DMS 273 treated with DMSO at 0.1 percent for 48 hours (cell line): ENCODE measurements at regions not wholly inside any gene's neighbourhood (a gene's known extent, or its start where the extent isn't known, plus 50 kb on each side); places are given as distances from the start of the nearest gene placed in this dataset.

Source experiments
- DNase-seq: peaks from one replicate; lab custom pipeline; 2025; lab: John Stamatoyannopoulos, UW

GRCh38 chr10:110398419-110399105 is 93.8 kb upstream of the SMNDC1 start:
- no peak for DNase-seq

DNA sequence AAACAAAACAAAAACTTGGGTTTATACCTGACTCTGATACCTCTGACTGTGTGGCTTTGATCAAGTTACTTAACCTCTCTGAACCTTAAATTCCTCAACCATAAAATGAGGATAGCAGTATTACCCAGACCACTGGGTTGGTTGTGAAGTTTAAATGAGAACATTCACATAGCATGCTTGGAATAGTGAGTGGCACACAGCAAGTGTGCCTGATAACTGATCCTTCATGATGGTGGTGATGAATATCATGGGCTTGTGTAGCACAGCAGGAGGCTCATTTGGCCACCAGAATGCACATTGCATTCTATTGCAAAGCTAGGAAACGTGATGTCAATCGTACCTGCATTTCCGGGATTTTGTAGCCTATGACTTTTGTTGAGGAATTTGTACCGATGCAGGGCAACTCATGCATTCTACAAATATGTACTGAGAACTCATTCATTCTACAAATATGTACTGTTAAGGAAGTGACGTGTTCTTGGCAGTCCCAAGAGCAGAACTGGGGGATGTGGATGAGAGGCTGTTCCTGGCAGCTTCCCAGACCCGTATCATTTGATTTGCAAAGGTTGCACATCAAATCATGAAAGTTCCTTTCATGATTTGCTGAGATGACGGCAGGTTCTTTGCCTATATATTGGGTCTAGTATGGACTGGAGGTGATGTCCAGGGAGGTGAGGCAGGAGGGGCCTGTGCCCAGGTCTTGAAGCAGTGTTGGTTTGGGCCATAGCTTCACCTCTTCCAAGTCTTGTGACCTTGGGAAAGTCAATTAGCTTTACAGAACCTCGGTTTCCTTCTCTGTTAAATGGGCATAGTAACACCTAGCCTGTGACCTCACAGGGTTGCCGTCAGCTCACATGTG is 94.6 kb upstream of the SMNDC1 start:
- no peak for DNase-seq

GRCh38 chr10:110399965-110400933 is 95.5 kb upstream of the SMNDC1 start:
- DNase-seq = no peak

DNA sequence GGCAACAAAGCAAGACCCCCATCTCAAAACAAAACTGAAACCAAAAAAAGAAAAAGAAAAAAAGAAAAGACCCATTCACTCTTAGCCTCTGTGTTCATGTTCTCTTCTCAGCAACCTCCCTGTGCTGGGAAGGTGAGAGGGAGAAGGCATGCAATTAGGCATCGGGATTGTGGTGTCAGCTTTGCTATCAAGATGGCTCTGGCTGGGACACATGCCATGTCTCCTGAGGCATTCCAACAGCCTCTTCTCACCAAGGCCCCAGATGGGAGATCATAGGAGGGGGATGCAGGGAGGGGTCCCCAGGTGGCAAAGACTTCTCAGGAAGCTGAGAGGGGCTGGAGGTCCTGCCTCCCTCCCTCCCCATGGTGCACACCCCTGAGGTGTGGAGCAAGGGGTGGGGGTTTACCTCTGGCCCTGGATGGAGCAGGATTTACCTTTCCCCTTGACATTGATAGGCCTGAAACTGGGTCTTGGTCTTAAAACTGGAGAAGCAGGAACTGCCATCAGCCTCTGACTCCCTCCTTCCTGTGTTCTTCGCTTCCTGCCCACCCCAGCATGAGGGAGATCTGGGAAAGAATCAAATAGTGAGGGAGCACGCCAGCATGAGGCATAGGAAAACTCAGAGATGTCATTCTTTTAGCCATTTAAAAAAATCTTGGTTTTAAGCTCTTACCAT is 96.2 kb upstream of the DUSP5 start:
- DNase-seq = no peak

DNA sequence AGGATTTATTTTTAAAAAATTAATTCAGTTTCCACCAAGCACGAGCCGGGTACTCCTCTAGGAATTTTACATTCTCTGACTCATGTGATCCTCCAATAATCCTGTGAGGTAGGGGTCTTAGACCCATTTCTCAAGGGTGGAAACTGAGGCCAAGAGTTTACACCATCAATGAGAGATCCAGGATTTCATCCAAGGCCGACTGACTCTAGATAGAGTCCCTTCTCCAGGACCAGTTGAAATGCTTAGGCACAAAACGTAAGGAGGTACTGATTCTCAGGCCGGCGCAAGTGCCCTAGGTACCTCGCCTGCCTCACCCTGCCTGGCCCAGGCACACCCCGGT is 95.7 kb upstream of the DUSP5 start:
- DNase-seq = no peak

DNA sequence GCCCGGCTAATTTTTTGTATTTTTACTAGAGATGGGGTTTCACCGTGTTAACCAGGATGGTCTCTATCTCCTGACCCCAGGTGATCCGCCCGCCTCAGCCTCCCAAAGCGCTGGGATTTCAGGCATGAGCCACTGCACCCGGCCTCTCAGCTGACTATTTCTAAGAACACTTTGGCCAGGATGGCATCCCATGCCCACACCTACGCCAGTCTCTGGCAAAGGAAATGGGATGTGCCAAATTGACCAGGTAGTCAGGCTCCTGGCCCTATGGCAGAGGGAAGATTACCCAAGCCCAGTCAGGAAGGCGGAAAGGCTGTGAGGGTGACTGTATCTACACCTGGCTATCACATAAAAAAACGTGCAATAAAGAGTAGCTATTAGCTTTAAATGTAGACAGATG is 94.1 kb upstream of the DUSP5 start:
- DNase-seq = no peak

DNA sequence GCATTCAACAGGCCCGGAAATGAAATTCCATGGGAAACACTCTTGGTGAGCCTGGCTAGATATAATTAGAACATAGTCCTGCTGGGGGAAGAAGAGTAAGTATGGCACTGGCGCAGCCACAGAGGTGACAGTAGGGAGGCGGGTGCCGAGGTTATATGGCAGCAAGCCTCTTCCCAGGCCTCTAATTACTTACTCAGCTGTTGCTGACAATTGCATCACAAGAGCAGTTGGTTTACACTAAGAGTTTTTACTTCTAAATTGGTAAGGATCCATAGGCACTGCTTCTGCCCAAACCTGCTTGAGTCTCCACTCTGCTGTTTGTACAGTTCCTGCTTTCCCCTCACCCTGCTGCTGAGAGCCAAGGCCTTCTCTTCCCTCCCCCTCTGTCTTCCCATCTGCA is 93.3 kb upstream of the DUSP5 start:
- DNase-seq = no peak

DNA sequence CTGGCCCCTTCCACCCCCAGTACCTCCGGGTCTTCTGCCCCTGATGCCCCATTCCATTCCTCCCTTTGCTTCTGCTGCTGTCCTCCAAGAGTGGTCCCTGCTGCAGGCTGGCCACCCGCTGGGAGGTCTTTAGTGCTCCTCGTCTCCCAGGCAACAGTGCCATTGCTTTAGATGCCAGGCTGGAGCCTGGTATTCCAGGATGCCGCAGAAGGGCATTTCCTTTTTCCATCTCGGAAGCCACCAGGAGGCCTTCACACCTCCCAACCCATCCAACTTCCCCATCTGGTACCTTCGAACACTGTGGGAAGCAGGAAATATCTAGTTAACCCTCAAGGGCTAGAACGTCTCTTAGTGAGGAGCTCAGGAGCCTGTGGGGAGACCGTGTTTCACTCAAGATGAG is 92.9 kb upstream of the DUSP5 start:
- no peak for DNase-seq

DNA sequence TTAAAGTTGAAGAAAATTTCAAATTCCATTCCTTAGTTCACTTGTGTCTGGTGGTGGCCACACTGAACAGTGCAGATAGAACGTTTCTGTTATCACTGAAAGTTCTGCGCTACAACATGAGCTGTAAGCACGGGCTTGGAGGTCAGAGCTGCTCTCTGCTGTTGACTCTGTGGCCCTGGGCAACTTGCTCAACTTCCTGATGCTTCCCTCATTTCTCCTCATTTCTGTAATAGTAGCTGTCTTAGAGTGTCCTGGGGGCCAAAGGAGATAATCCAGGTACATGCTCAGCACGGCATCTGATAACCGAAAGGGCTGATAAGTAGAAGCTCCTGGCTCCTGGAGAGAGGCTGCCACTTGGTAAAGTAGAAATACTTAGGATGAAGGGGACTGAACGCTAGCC is 92.3 kb upstream of the DUSP5 start:
- no peak for DNase-seq

DNA sequence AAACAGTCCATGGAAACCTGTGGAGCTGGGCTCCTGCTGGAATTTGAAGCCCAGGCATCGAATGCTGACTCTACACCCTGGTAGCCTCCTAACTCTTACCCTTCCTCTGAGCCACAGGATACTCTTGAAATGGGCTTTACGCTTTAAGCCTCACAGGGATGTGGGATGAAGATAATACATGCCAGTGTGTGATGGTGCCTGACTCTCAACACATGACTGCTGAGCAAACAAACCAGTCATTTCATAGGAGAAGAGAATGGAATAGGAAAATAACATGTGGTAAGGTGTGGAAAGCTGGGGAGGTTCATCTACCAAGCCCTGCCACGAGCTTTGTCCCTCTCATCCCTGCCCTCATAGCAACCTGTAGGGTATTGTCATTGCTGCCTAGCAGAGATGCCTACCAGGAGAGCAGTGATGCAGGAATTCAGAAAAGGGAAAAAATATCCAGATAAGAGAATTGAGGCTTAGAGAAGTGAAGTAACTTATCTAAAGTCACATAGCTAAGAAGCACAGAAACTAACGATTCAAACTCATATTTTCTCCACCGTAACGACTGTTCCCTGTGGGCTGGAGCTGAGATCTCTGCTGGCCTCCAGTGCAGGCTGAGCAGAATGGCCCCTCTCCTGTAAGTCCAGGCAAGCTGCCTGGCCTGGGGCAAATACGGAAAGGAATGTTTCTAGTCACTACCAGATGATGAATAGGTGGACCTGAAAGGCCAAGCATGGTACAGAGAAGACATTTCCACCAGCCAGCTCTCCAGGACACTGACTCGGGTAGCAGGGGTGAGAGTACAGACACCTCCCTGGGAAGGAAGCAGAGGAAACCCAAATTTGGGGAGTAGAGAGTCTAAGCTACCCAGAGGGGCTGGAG is 90.2 kb upstream of the DUSP5 start:
- DNase-seq = no peak

DNA sequence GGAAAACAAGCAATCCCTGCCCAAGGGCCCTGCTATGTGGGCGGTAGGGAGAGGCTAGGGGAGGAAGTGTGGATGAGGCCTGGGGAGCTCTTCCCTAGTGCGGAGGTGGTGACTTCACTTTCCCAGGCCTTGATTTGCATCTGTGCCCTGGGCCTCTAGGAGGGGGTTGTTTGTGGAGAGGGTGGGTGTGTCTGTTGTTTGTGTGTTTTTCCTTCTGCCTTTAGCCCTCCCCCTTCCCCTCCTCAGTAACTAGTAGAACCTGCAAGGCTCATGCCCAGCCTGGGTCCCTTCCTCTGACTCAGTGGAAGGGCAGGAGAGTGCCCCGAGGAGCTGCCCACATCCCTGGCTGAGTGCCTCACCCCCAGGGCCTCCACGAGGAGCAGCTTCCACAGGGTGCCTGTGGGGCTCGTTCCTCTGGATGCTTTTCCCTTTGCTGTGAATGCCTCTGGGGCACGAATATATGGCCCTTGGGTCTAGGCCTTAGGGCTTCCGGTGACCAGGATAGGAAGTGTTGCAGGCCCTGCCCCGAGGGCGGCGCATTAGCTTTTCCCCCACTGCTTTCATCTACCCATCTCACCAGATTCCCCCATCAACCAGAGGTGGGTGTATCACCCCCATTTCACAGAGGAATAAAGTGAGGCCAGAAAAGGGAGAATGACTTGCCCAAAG is 89.4 kb upstream of the DUSP5 start:
- no peak for DNase-seq

GRCh38 chr10:110408943-110409342 is 88.8 kb upstream of the DUSP5 start:
- no peak for DNase-seq

DNA sequence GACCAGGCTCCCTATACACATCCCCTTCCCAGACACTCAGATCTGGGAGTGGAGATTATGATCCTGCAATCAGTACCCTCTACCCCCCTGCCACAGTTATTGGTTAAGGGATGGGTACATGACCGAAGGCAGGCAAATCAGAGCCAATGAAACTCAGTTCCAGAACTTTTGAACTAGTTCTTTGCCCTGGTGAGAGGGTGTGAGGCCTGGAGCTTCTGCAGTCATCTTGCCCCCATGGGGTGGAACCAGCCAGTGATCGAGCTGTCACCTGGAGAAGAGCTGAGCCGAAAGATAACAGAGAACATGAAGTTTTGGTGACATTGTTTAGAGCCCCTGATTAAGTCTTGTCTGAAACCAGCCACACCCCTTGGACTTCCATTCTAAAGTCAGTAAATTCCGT is 88.2 kb upstream of the DUSP5 start:
- no peak for DNase-seq

- DNase-seq = no peak
Observed at GRCh38 chr10:110409926-110410325, 87.8 kb upstream of the DUSP5 start.

- no peak for DNase-seq
Observed at GRCh38 chr10:110410329-110411046, 87.2 kb upstream of the DUSP5 start.

- DNase-seq = no peak
Observed at GRCh38 chr10:110411047-110411410, 86.7 kb upstream of the DUSP5 start.

DNA sequence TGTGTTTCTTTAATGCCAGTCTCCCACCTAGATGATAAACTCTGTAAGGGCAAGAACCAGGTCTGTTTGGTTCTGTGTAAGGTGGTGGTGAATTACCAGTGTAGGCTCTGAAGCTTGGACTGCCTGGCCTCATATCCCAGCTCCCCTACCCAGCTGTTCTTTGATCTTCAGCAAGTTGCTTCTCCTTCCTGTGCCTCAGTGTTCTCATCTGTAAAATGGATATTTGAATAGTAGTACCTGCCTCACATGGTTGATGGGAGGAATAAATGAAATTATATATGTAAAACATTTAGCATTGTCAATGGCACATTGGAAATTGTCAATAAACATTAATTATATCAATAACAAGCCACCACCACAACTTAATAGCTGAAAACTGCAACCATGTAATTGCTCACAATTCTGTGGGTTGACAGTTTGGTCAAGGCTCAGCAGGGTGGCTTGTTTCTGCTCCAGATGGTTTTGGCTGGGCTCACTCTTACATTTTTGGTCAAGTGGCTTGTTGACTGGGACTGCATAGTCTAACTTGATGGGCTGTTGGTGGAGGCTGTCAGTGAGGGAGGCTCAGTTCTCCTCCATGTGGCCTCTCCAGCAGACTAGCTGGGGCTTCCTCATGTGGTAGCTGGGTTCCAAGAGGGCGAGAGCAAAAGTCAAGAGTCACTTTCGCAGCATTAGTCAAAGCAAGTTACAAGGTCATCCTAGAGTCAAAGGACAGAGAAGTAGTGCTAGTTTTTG is 84.5 kb upstream of the DUSP5 start:
- no peak for DNase-seq

DNA sequence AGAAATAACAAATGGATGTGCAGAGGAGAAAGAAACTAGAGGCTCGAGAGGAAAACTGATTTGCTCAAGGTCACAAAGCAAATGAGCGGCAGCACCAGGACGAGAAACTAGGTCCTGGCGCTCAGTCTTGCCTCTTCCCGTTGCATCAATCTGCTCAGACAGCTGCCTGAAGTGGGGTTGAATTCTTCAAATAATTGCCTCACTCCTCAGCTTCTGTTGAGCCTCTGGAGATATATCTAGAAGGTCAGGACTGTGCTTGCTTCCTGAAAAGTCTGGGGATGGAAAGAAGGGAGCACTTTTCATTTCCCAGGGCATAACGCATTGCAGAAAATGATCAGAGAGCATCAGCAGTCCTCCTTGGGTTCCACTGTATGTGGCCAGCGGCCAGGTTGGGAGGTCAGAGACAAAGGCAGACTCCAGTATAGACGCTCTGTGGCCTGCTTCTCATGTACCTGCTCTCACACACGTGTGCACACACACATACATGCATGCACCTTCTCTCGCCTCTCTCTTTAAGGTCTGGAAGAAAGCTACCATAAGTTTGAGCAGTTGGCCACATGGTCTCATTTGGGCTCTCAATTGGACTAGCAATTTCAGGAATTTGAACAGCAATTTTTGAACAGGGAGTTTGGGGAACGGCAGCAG is 83.7 kb upstream of the DUSP5 start:
- no peak for DNase-seq
